Esophagus squamous epithelium (tissue), 4 donors: ENCODE measurements at regions not wholly inside any gene's neighbourhood (a gene's known extent, or its start where the extent isn't known, plus 50 kb on each side); places are given as distances from the start of the nearest gene placed in this dataset.

ENCODE experiments used
- POLR2A ChIP-seq, 4 donors: fragments of 450-650 bp; IDR thresholded peaks; one replicate each; pipeline ENCODE4 v1.6.1; 2017; ENCODE audit warnings: antibody characterized with exemption in 4 of 4, mild to moderate bottlenecking in 4 of 4, moderate library complexity in 3 of 4
- TF ChIP-seq, protein P1 (sequence below), 6 experiments: fragments of 450-650 bp in 4 of 6; fragments of 200-600 bp in 2 of 6; sonication (generic) in 2 of 6; IDR thresholded peaks; one replicate each; pipeline ENCODE4 v1.5.1; 2016 to 2019; ENCODE audit warnings: antibody characterized with exemption in 6 of 6, mild to moderate bottlenecking in 4 of 6, moderate library complexity in 4 of 6

DNA sequence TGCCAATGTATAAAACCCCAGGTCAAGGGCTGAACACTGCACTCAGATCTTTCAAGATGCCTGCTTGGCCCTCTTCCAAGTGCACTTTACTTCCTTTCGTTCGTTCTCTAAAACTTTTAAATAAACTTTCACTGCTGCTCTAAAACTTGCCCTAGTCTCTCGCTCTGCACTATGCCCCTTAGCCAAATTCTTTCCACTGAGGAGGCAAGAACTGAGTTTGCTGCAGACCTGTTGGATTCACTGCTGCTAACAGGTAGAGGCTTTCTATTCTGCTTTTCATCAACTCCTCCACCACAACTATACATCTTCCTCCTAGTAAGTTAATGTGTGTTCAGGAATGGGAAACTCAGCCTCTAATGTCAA is 467.9 kb downstream of the MBD2 start:
- TF ChIP-seq, protein P1, sequence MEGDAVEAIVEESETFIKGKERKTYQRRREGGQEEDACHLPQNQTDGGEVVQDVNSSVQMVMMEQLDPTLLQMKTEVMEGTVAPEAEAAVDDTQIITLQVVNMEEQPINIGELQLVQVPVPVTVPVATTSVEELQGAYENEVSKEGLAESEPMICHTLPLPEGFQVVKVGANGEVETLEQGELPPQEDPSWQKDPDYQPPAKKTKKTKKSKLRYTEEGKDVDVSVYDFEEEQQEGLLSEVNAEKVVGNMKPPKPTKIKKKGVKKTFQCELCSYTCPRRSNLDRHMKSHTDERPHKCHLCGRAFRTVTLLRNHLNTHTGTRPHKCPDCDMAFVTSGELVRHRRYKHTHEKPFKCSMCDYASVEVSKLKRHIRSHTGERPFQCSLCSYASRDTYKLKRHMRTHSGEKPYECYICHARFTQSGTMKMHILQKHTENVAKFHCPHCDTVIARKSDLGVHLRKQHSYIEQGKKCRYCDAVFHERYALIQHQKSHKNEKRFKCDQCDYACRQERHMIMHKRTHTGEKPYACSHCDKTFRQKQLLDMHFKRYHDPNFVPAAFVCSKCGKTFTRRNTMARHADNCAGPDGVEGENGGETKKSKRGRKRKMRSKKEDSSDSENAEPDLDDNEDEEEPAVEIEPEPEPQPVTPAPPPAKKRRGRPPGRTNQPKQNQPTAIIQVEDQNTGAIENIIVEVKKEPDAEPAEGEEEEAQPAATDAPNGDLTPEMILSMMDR (IDR thresholded peaks at IDR 0.05) = no peak
- no peak for TF ChIP-seq POLR2A (IDR thresholded peaks at IDR 0.05)
